HG03045 (cell line): ENCODE measurements at regions not wholly inside any gene's neighbourhood (a gene's known extent, or its start where the extent isn't known, plus 50 kb on each side); places are given as distances from the start of the nearest gene placed in this dataset.
A peak's percentile ranks its signal among the peaks of the same experiment; 100 is the strongest.

Experiments used
- ATAC-seq: cut with Tn5 transposase; IDR thresholded peaks from one replicate; pipeline ENCODE4 v1.9.1; 2021; ENCODE audit warnings: mild to moderate bottlenecking, moderate library complexity; ENCODE audit not compliant: unreplicated experiment

DNA sequence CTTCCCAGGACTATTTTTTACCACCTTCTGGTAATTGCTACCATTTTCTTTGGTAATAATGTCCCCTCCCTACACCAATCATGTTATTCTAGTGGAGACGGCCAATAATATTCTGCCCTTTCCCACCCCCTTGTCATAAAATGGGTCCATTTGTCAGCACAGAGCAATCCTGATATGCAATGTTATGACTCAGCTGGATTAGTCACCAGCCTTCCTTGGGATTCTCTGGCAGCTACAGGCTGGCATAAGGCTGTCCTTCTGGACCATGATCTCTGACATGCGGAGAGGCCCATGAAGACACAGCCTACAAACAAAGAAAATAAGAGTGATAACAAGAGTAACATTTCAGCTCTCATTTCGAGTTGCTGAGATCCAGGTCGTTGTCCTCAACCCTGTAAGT lies 222.0 kb upstream of the CPNE8 start:
- ATAC-seq, result no peak

DNA sequence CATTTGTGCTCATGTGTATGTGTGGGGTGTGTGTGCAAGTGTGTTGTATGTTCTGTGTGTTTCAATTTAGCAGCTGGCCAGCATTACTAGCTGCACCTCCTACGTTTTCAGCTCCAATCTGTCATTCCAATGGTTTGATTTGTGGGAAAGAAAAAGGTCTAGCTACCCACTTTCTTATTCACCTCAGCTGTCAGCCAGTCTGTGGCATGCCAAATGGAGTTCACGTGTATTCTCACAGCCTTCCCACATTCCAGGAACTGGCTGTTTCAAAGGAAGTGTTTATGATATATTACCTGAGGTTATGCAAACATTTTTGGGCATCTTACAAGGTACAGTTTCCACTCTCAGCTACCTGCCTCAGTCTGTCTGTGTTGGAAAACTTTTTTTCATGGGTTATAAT lies 220.2 kb upstream of the CPNE8 start:
- ATAC-seq, result no peak

DNA sequence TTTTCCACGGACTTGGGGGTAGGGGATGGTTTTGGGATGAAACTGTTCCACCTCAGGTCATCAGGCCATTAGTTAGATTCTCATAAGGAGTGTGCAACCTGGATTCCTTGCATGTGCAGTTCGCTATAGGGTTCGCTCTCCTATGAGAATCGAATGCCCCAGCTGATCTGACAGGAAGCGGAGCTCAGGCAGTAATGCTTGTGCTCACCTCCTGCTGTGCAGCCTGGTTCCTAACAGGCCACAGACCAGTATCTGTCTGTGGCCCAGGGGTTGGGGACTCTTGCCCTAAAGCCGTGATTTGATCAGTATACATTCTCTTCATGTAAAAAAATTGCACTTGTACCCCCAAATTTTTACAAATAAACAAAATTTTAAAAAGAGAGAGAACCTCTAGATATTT lies 219.4 kb upstream of the CPNE8 start:
- ATAC-seq, result no peak

DNA sequence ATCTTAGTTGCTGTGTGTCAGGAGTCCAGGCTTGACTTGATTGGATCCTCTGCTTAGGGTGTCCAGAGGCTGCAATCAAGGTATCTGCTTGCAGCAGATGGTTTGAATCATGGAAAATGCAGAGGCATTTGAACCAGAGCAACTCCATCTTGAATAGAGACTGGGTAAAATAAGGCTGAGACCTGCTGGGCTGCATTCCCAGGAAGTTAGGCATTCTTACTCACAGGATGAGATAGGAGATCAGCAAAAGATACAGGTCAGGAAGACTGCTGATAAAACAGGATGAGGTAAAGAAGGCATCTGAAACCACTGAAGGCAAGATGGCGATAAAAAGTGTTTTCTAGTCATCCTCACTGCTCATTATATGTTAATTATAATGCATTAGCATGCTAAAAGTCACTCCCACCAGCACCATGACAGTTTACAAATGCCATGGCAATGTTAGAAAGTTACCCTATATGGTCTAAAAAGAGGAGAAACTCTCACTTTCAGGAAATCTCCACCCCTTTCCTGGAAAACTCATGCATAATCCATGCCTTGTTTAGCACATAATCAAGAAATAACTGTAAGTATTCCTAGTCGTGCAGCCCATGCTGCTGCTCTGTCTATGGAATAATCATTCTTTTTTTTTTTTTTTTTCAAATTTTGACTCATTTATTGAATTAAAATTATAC lies 218.3 kb upstream of the CPNE8 start:
- no peak for ATAC-seq

DNA sequence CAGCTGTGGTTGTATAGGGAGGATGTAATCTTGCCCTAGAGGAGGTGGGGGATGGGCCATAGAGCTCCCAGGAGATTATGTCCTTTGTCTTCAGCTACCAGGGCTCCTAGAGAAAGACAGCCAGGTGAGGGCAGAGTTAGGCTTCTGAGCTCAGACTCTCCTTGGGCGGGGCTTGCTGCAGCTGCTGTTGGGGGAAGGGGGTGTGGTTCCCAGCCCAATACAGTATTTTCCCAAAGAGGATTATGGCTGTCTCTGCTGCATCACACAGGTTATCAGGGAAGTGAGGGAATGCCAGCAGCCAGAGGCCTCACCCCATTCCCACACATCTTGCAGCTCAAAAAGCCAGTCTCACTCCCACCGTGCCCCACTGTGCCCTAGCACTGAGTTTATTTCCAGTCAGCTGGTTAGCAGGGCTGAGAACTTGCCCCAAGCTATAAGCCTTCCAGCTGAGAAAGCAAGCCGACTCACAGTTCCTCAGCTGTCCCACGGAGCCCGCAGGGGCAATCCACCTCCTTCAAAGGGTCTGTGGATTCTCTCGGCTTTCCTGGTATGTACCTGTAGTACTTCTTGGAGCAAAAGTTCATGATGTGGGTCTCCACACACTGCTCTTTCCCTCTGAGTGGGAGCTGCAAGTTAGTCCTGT lies 217.3 kb upstream of the CPNE8 start:
- no peak for ATAC-seq

DNA sequence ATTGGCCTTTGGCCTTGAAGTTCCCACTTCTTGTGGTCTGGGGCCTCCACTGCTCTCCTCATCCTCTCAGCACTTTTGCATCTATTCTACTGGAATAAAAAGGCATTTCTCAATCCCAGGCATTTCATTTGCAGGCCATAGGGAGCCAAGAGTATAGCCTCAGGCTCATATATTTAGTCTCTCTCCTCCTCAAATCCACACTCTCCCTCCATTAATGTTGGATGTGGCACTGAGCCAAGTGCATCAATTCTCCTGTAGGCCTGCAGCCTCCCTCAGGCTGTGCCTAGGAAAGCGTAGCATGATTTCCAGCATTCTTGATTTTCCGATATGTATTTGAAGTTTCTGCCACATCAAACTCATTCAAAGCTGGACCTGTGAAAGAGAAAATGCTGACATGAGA lies 211.5 kb upstream of the CPNE8 start:
- ATAC-seq, result no peak

DNA sequence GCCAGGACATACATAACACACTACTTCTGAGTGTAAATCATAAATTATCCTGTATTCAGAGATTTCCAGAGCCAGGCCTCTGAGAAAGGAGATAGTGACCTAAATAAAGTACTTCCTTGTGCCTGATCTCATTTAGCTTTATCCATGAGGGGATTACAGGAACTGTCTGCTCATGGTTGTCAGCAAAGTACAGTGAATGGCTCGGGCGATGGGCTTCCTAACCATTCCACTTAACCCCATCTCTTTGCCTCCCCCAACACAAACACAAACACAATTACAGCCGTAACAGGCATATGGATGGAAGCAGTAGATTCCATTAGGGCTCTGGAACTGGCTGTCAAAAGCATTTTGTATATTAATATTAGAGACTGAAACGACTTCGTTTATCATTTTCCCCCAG lies 206.7 kb upstream of the CPNE8 start:
- ATAC-seq, result no peak

DNA sequence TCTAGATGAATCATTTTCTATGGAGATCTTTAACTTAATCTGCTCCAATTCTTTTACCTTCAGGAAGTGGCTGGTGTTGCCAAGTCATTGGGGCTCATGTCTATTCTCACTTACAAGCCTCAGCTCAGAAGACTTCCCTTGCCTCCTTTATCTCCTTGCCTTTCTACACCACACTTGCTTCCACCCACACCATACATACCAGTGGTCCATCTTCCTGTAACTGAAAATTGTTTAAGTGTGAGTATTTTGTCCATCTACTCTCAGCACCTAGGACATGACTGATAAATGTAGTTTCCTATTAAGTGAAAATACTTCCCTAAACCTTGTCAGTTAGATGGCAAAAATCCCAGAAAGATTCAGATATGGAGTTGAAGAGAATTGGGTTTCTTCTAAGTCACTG lies 199.7 kb upstream of the CPNE8 start:
- no peak for ATAC-seq

DNA sequence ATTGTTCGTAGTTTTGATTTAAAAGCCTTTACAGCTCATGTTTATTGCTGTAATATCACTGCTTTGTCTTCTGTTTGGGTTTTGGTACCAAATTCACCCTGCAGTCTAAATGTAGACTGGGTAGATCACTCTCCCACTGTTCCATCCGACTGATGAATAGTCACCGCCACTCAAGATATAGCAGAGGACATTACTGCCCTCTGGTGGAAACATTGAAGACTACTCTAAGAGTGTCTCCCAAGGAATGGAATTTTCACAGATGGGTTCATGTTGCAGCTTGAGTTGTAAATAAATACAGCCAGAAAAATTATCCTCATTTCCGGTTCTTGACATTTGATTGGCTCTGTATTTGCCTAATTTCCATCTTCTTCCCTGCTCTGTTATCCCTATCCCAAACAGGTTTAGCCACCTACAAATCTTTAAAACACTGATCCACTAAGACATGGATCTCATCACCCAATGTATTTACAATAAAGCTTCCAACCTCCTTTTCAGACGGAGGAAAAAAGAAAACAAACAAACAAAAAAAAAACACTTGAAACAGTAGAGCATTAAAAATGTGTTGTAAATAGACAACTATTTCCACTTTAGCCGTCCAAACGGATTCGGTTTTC lies 198.3 kb upstream of the CPNE8 start:
- ATAC-seq, result peak; percentile 89

DNA sequence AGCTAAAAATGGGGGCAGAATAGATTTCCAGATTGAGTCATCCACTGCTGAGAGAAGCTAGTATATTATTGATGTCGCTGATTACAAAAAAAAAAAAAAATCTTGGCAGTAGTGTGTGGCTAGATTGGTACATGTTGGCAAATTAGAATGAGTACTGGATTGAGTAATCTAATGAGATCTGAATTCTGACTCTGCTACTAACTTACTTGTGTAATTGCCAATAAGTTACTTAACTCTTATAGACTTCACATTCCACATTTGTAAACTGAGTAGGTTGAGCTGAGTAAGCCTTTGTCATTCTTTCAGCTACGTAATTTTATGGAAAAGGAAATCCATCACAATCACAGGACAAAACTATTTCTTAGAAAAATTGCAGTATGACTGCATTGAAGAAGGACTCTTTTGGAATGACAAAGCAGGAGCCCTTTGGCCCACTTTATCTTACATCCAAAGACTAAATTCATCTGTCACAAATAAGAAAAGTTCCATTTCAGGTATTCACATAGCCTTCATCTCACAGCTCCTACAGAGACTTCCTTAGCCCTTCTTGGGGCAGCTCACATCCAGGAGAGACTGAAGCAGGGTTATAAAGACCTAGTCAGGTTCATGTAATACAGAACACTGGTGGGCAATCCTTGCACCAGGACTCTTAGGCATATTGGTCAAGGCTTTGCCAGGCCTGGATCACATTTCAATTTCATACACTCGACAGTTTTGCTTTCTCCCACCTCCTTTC lies 197.3 kb upstream of the CPNE8 start:
- ATAC-seq, result no peak

DNA sequence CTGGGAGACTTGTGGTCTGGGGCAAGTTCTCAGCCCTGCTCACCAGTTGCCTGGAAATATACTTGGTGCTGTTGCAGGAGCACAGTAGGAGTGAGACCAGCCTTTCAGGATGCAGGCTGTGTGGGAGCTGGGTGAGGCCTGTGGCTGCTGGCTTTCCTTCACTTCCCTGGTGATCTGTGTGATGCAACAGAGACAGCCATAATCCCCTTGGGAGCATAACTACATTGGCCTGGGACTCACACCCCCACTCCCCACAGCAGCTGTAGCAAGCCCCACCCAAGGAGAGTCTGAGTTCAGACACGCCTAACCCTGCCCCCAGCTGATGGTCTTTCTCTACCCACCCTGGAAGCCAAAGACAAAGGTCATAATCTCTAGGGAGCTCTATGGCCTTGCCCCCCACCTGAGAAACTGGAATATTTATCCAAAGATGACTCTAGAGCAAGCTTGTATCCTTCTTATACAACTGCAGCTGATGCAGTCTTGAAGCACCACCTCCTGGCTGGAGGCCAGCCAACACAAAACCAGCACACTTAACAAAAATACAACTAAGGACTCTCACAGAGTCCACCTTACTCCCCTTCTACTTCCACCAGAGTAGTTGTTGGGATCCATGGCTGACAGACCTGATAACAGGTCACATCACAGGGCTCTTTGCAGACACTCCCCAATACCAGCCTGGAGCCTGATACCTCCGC lies 190.4 kb upstream of the CPNE8 start:
- no peak for ATAC-seq

DNA sequence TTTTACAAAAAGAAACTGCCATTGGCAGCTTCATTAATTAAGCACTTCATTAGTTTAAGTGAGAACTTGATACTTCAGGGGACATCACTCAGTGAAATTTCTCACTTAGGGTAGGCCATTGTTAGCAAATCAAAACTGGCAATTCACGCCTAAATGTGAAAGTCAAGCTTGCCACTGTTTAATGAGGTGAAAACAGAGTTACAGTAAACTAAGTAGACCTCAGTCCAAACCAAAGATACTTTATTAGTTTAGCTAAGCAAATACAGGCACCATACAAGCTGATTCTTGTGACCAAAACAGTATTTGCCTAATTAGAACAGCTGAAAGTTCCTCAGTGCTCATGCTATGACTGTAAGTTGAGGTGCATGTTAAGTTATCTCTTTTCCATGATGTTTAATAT lies 176.5 kb upstream of the CPNE8 start:
- no peak for ATAC-seq

DNA sequence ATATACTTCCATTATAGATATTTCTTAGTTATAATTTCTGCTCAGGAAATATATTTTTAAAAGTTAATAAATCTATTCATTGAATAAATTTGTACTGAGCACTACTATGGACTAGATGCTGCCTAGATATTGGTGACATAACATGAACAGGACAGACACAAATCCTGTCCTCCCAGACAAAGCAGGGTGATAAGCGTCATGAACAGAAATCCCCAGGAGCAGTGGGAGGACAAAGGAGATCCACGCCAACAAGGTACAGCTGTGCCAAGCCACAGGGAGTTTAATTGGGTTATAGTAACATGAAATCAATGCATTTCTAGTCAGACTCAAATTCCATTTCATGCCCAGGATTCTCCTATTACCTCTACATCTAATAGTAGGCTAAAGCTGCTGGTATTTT lies 171.8 kb upstream of the CPNE8 start:
- no peak for ATAC-seq

DNA sequence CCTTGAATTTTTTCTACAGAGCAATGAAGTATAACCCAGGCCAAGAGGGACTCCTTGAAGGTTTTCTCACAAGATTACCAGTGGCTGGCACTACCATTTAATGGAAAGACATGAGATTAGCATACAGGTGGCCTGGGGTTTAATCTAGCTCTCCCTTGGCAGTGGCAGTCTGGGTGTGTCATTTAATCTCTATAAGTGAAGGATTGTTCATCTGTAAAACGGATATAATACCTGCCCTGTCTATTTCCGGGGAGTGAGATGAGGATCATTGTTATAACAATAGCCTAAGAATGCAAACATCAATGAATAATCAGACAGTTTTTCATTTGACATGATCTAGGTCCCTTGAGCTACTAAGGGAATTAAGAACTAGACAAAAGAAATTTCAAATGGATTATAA lies 168.7 kb upstream of the CPNE8 start:
- no peak for ATAC-seq

DNA sequence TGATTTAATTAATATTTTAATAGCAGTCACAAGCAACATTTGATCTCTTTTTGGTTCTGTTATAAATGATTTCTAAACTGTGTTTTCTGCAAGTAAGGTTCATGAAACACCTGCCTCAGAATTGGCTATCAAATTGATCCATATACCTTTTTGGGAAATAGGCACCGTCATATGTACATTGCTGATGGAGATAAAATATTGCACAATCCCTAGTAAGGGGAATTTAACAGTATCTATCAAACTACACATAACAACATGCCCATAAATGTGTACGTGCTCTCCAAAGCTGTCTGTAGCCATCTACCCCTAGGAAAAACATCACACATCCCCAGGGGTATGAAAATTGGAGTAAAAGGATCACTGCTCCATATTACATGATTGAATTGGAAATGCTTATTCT lies 167.3 kb upstream of the CPNE8 start:
- no peak for ATAC-seq

DNA sequence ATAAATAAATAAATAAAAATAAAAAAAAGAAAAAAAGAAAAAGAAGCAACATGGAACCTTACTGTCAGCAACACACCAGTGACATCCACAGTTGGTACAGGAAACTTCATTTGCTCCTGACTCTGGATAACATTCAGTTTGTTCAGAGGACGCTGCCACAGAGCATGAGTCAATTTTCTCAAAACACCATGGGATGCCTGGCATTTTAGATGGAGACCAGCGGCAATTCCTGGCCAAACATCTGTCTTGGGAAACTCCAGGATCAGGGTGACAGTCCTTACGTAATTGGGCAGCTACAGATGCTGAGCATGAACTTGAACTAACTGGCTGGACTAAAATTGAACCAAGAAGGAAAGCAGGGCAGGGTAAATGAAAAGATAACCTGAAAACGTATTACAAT lies 166.2 kb upstream of the CPNE8 start:
- no peak for ATAC-seq

DNA sequence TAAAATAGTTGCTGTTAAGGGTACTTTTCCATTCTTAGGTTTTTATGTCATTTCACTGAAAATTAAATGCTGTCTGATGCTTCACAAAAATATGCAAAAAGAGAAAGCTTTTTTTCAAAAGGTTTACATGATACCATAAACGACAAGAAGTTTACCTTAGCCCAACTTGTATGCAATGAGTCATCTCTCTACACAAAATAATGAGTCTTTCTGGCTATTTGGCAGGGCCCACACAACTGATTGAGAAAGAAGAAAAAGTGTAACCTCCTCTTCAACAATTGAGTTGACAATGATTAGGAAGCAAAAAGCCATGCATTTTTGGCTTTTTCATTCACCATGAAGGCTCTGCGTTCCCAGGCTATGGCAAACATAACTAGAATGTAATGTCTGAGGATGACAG lies 165.4 kb upstream of the CPNE8 start:
- no peak for ATAC-seq

DNA sequence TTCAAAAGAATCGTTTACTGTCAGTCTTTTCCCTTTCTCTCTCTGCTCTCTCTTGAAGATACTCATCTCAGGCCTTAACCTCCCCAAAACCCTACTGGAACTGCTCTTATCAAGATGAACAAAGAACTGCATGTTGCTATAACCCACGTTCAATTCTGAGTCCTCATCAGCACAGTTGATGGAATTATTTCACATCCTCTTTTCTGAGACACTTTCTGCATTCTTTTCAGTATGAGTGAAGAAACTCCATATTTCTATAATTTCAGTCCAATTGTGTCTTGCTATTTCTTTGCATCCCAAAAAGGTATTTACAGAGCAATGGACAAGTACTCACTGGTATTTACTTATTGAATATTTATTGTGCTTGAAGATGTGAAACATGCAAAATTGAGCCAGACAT lies 160.1 kb upstream of the CPNE8 start:
- no peak for ATAC-seq

DNA sequence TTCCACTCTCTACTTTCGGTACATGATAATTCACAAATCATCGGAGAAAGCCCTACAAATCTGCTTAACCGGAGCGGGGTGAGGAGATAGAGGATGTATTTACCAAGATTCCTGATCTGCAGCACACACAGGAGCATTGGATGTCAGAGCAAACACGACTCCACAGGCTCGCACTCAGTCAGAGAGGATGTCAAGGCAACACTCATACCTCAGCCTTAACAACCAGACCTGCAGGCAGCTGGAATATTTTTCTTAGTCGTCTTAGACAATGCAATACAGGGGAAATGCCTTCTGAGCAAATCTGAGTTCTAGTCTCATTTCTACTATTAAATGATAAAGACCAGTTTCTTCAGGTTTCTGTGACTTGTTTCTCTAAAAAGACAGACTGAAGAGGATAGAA lies 159.3 kb upstream of the CPNE8 start:
- no peak for ATAC-seq

DNA sequence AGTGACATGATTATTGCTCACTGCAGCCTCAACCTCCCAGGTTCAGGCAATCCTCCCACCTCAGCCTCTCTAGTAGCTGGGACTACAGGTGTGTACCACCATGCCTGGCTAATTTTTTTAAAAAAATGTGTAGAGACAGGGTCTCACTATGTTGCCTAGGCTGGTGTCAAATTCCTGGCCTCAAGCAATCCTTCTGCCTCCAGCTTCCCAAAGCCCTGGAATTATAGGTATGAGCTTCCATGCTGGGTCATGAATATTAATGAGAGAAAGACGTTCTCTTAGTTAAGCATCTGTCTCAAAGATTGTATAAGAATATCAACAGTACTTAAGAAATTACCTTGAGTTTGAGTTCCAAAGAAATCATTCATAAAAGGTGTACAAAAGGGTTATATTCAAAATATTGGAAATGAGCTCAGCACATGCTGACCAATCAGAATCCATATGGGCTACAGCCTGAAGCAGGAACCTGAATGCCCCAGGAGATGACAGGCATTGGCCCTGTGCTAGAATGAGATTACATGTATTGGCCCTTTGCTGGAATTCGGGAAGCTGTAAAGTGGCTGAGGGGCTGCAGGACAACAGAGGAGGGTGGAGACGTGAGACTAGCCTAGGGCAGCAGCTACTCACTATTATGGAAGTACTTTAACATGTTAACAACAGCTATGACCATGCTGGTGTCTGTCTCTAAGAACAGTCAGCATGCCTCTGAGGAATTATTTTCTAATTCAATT lies 157.0 kb upstream of the CPNE8 start:
- ATAC-seq, result no peak

DNA sequence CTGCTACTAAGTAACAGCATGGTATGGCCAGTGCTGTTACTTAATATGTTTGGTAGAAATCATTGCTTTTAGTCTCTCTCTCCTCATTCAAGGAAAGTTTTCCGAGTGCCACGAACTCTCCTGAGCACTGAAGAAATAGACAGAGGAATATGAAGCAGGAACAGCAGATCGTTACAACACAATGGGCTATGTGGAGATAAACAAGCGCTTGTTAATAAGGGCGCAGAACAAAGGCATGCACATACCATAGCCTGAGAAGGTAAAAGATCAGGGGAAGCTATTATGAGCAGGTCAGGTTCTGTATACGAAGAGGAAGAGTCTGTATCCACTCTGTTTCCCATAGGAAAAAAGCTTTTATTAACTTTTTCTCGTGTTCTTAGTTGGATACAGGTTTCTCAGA lies 156.2 kb upstream of the CPNE8 start:
- no peak for ATAC-seq
